Stimulated activated memory B cell treated with anti-CD40 and anti-IgM and Interleukin-4, amounts not matched to agents 10 μg/mL and 1 μg/mL and 100 μg/mL, for 72 hours (primary cell): ENCODE measurements at regions not wholly inside any gene's neighbourhood (a gene's known extent, or its start where the extent isn't known, plus 50 kb on each side); places are given as distances from the start of the nearest gene placed in this dataset.
"Not testable (repeated sequence)": the region's sequence is repeated elsewhere in the genome, so short reads cannot be mapped to it uniquely, and the experiment has no call there.

Source experiments
- ATAC-seq: fragments of 150-1000 bp; cut with Tn5 transposase; 2 replicates; pipeline ENCODE4 v1.10.0; 2021
- H3K27ac Mint-ChIP-seq: one replicate; pipeline ENCODE4 v1.8.0; 2022; ENCODE audit warnings: mild to moderate bottlenecking, mixed read lengths
- H3K27me3 Mint-ChIP-seq: one replicate; pipeline ENCODE4 v1.8.0; 2022; ENCODE audit warnings: mixed read lengths
- H3K36me3 Mint-ChIP-seq: one replicate; pipeline ENCODE4 v1.8.0; 2022; ENCODE audit warnings: mixed read lengths
- H3K4me1 Mint-ChIP-seq: one replicate; pipeline ENCODE4 v1.8.0; 2022; ENCODE audit warnings: mixed read lengths
- H3K4me3 Mint-ChIP-seq: one replicate; pipeline ENCODE4 v1.8.0; 2022; ENCODE audit warnings: mild to moderate bottlenecking, moderate library complexity, mixed read lengths
- H3K9me3 Mint-ChIP-seq: one replicate; pipeline ENCODE4 v1.8.0; 2022; ENCODE audit warnings: mixed read lengths

- H3K36me3 Mint-ChIP-seq, H3K27ac Mint-ChIP-seq, H3K27me3 Mint-ChIP-seq, H3K4me3 Mint-ChIP-seq, H3K4me1 Mint-ChIP-seq, H3K9me3 Mint-ChIP-seq: not testable (repeated sequence)
- peak; percentile 72 for ATAC-seq
These were observed 125.9 kb upstream of the RRN3 start for GRCh38 chr16:15219679-15220615.

GRCh38 chr16:15218856-15219500 lies 124.9 kb upstream of the RRN3 start:
- not testable (repeated sequence) for H3K27ac Mint-ChIP-seq, H3K9me3 Mint-ChIP-seq, H3K27me3 Mint-ChIP-seq, H3K36me3 Mint-ChIP-seq, H3K4me3 Mint-ChIP-seq, ATAC-seq, H3K4me1 Mint-ChIP-seq

GRCh38 chr16:15207202-15207981 lies 113.3 kb upstream of the RRN3 start:
- not testable (repeated sequence) for ATAC-seq, H3K4me1 Mint-ChIP-seq, H3K9me3 Mint-ChIP-seq, H3K27ac Mint-ChIP-seq, H3K4me3 Mint-ChIP-seq, H3K36me3 Mint-ChIP-seq
- peaks cover 10% of the 10 kb centered on the region for H3K27me3 Mint-ChIP-seq

- not testable (repeated sequence) for ATAC-seq, H3K36me3 Mint-ChIP-seq, H3K4me1 Mint-ChIP-seq, H3K4me3 Mint-ChIP-seq, H3K9me3 Mint-ChIP-seq, H3K27ac Mint-ChIP-seq
- peaks cover 10% of the 10 kb centered on the region for H3K27me3 Mint-ChIP-seq
These were observed 112.4 kb upstream of the RRN3 start for GRCh38 chr16:15206439-15206838.

- not testable (repeated sequence) for H3K4me1 Mint-ChIP-seq, H3K9me3 Mint-ChIP-seq, H3K36me3 Mint-ChIP-seq, H3K27ac Mint-ChIP-seq, ATAC-seq, H3K4me3 Mint-ChIP-seq
- H3K27me3 Mint-ChIP-seq: peaks cover 10% of the 10 kb centered on the region
These were observed 111.9 kb upstream of the RRN3 start for GRCh38 chr16:15205939-15206338.

- H3K27me3 Mint-ChIP-seq, H3K4me3 Mint-ChIP-seq, H3K36me3 Mint-ChIP-seq, H3K27ac Mint-ChIP-seq, ATAC-seq, H3K9me3 Mint-ChIP-seq, H3K4me1 Mint-ChIP-seq: not testable (repeated sequence)
These were observed 110.5 kb upstream of the RRN3 start for GRCh38 chr16:15204571-15204970.

- ATAC-seq, H3K4me3 Mint-ChIP-seq, H3K27me3 Mint-ChIP-seq, H3K4me1 Mint-ChIP-seq, H3K27ac Mint-ChIP-seq, H3K9me3 Mint-ChIP-seq, H3K36me3 Mint-ChIP-seq: not testable (repeated sequence)
These were observed 98.7 kb upstream of the RRN3 start for GRCh38 chr16:15192813-15193212.

- not testable (repeated sequence) for H3K4me1 Mint-ChIP-seq, H3K27me3 Mint-ChIP-seq, H3K27ac Mint-ChIP-seq, H3K36me3 Mint-ChIP-seq, H3K9me3 Mint-ChIP-seq, ATAC-seq, H3K4me3 Mint-ChIP-seq
These were observed 98.1 kb upstream of the RRN3 start for GRCh38 chr16:15192197-15192596.

- not testable (repeated sequence) for H3K36me3 Mint-ChIP-seq, H3K27me3 Mint-ChIP-seq, H3K9me3 Mint-ChIP-seq, H3K27ac Mint-ChIP-seq, H3K4me1 Mint-ChIP-seq, ATAC-seq, H3K4me3 Mint-ChIP-seq
These were observed 95.4 kb upstream of the RRN3 start for GRCh38 chr16:15189478-15189877.
